SK-N-MC (cell line): ENCODE measurements at regions not wholly inside any gene's neighbourhood (a gene's known extent, or its start where the extent isn't known, plus 50 kb on each side); places are given as distances from the start of the nearest gene placed in this dataset.

ENCODE experiments used
- EZH2 ChIP-seq: fragments of 200-600 bp; sonication (generic); IDR thresholded peaks from one replicate; pipeline ENCODE4 v1.6.1; 2017; ENCODE audit warnings: antibody characterized with exemption
- FOXP2 ChIP-seq: optimal IDR thresholded peaks from 2 replicates; pipeline ENCODE3; 2011; ENCODE audit warnings: mild to moderate bottlenecking, moderate library complexity; ENCODE audit not compliant: insufficient read depth; ENCODE audit errors: extremely low read length, control extremely low read depth
- POLR2AphosphoS5 ChIP-seq: IDR thresholded peaks from 2 replicates; pipeline ENCODE4 v1.6.1; 2012; ENCODE audit warnings: mild to moderate bottlenecking, low read depth, low read length, borderline replicate concordance

DNA sequence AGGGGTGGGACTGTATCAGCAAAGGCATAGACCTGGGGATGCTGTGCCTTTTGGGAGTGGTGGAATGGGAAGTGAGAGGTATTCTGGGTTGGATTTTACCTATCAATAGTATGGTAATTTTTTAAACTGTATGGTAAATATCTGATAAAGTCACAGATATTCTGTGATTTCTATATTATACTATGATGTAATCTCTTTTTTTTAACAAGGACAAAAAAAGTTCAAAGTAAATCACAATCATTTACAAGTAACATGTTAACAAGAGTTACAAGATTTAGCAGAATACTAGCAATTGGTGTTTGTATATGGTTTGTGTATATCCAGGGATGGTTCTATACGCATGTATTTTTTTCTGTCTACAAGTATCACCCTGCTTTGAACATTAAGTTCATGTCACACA lies 56.0 kb downstream of the BMAL2 start:
- TF ChIP-seq EZH2 (no peak), FOXP2 (no peak), POLR2AphosphoS5 (no peak)
